Limb (tissue), 2 donors: ENCODE measurements at regions not wholly inside any gene's neighbourhood (a gene's known extent, or its start where the extent isn't known, plus 50 kb on each side); places are given as distances from the start of the nearest gene placed in this dataset.

Experiments
- DNase-seq, 2 donors: peaks; one replicate each; pipeline ENCODE4 v3.0.0-alpha.2; 2016; ENCODE audit errors: extremely low spot score in 2 of 2

DNA sequence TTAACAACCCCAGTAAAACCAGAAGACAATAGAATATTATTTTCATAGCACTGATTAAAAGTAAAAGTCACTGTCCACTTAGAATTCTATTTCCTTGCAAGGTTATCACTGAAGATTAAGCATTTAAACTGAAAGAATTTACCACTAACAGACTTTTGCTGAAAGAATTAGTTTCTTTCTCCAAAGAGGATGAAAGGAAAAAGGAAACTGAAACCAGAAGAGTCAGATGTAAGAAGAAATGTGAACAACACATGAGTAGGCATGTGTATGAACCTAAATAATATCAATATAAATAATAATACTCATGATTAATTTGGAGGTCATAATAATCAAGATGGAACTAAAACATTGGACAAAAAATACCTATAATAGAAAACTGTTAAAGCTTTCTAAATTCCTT is 82.4 kb upstream of the KLHL29 start:
- DNase-seq: no peak

DNA sequence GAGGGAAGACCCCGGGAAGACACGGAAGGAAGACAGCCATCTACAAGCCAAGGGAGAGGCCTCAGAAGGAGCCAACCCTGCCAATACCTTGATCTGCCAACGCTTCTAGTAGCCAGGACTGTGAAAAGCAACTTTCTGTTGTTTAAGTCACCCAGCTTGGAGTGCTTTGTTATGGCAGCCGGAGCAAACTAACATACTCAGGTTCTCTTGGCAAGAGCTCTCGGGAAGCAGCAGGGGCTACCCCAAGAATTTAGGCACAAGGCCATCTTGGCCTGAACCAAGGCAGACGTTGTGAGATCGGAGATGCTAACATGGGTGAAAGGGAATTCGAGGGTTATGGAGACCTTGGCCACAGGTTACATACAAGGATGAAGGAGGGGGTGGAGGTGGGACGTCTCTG is 78.6 kb upstream of the KLHL29 start:
- DNase-seq: no peak

GRCh38 chr2:23311186-23311585 is 73.8 kb upstream of the KLHL29 start:
- DNase-seq: no peak

DNA sequence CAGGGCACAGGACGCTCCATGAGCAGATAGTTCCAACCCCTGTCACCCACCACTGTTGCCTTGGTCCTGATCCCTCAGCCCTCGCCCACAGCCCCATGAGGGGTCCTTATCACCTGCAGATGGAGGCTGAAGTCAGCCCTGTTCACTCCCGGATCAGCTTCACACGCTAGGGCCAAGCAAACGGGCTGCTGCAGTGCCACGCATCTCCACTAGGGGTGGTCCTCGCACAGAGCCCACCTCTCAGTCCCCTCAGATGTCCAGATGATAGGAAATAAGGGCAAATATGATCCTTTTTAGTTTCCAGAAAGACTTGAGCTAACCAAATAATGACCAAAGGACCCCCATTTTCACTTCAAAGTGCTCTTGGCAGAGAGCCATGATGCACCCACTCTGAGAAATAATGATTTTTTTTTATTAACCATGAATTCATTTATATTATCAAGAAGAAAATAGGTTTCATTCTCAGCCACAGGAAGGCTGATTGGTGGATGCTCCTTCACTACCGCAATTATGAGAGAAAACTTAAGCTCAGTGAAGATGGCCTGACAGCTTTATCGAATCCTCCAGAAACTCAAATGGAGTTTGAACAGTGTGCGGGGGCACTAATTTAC is 71.9 kb upstream of the KLHL29 start:
- no peak for DNase-seq

DNA sequence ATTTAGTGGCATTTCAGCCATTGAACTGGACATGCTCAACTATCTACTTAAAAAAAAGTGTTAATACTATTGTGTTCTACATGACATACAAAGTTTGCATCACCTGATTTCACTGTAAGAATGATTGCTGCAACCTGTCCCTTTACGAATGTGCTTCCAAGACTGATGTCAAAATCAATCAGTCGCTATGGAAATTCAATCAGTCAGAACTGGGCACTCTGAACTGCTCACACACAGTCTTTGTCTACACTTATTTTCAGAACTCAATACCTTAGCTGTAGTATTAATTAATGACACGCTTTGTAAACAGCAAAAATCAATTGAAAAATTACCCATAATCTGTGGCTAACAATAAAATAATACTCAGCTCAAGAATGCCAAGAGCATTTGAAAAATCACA is 70.3 kb upstream of the KLHL29 start:
- no peak for DNase-seq

GRCh38 chr2:23320058-23320457 is 64.9 kb upstream of the KLHL29 start:
- no peak for DNase-seq

GRCh38 chr2:23321751-23322150 is 63.2 kb upstream of the KLHL29 start:
- no peak for DNase-seq

- DNase-seq: no peak
Observed at GRCh38 chr2:23322567-23323197, 62.3 kb upstream of the KLHL29 start.

GRCh38 chr2:23323198-23323916 is 61.6 kb upstream of the KLHL29 start:
- DNase-seq: no peak

DNA sequence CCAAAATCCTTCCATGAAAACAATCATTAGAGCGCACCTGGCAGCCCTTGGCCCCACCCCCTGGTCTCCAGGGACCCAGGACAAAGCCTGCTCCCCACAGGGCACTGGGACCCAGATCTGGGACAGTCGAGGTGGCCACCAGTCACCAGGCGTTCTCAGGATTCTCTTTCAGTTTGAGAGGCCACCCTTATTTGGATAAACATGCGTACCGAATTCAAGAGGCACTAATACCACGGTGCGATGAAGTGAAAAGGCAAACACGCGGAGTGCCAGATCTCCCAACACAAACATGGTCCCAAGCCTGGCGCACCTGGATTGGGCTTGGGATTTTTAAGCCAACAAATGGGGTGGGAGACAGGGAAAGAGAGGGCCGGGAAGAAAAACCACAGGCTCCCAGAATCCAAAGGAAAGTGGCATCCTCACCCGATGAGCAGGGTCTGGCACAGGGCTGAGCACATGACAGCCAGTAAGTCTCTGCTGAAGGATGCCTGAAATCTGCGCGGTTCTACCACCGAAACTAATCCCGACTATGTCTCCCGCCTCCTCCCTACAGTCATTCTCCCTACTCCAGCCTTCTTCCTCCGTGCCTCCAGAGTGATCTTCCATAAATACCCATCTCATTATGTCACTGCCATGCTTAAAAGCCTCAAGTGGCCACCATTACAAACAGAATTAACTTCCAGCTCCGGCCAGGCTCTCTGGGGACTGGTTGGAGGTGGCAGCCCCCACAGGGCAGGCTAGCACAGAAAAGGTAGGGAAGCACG is 60.9 kb upstream of the KLHL29 start:
- no peak for DNase-seq

DNA sequence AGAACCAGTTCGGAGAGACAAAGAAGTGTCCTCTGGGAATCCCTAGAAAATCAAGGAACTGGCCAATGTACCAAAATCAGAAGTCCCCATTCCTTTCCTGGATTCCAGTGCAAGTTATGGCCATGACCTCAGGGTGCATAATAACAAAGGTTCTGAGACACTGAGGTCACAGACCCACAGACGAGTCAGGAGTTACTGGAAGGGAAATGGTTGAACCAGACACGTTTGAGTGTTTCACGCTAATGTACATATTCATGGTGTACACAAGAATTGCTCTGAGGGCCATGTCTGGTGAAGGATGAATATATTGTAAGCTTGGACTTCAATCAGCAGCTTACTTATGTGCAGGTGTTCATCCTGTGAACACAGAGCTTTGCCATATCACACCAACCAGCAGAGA is 58.6 kb upstream of the KLHL29 start:
- DNase-seq: no peak

- DNase-seq: no peak
Observed at GRCh38 chr2:23327416-23327815, 57.6 kb upstream of the KLHL29 start.

GRCh38 chr2:23327887-23328286 is 57.1 kb upstream of the KLHL29 start:
- no peak for DNase-seq

DNA sequence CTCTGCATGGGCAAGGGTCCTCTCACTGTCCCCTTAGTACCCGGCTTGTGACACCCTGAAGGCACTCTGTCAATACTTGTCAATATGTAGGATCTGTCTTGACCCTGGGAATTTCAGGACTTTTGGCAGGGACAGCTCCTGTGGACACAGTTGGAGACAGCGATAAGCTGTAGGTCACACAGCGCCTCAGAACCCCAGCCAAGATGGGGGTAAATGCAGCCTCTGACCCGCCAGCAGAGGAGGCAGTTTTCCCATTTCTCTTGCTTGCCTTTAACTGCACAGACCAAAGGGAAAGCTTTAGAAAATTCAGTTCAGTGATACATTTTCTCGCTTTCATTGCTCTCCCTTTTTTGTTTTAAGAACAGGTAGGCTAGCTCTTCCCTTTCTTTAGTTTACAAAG is 54.8 kb upstream of the KLHL29 start:
- peak in 1 of 2 donors; percentile 42 for DNase-seq
